RKO (cell line): ENCODE measurements at regions not wholly inside any gene's neighbourhood (a gene's known extent, or its start where the extent isn't known, plus 50 kb on each side); places are given as distances from the start of the nearest gene placed in this dataset.

Experiments
- DNase-seq: peaks from one replicate; pipeline ENCODE4 v3.0.0-alpha.2; 2016; ENCODE audit warnings: low spot score

DNA sequence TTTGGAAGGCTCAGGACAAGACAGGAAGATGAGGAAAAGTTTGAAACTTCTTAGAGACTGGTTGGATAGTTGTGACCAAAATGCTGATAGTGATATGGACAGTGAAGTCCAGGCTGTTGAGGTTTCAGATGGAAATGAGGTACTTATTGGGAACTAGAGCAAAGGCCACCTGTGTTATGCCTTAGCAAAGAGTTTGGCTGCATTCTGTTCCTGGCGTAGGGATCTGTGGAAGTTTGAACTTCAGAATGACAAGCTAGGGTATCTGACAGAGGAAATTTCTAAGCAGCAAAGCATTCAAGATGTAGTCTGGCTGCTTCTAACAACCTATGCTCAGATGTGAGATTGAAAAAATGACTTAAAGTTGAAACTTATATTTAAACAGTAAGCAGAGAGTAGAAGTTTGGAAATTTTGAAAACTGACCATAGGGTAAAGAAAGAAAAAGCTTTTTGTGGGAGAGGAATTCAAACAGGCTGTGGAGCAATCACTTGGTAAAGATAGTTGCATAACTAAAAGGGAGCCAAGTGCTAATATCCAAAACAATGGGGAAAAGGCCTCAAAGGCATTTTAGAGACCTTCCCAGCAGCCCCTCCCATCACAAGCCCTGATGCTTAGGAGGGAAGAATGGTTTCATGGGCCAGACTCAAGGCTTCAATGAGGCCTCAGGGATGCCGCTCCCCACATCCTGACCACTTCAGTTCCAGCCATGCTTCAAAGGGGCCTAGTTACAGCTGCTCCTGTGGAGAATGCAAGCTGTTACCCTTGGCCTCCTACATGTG lies 415.1 kb downstream of the INHBA start:
- DNase-seq, result no peak

- DNase-seq, result no peak
Observed at GRCh38 chr7:41280491-41280890, 422.4 kb downstream of the INHBA start.

GRCh38 chr7:41277561-41277960 lies 425.3 kb downstream of the INHBA start:
- DNase-seq, result no peak

GRCh38 chr7:41275255-41275654 lies 427.6 kb downstream of the INHBA start:
- DNase-seq, result no peak

GRCh38 chr7:41274179-41274578 lies 428.7 kb downstream of the INHBA start:
- DNase-seq, result no peak

- DNase-seq, result no peak
Observed at GRCh38 chr7:41272664-41273063, 430.2 kb downstream of the INHBA start.

- no peak for DNase-seq
Observed at GRCh38 chr7:41268878-41269277, 434.0 kb downstream of the INHBA start.

GRCh38 chr7:41261080-41261479 lies 441.8 kb downstream of the INHBA start:
- no peak for DNase-seq

- no peak for DNase-seq
Observed at GRCh38 chr7:41257660-41258059, 445.2 kb downstream of the INHBA start.

- DNase-seq, result no peak
Observed at GRCh38 chr7:41256186-41256945, 446.5 kb downstream of the INHBA start.

DNA sequence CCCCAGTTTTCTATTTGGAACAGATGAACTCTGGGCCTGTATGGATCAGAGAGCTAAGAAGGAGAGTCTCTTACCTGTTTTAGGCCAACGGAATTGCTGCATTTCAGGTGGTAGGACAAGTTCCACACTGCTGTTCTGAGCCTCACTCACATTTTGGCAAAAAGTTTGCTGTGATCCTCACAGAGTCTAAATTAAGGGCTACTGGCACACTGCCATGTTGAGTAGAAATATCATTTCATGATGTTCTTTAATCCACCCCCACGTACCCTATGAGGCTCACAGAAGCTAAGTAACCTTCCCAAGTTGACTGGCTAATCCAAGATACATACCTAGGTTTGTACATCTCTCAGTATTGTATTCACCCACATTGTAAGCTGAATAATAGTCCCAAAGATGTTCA lies 447.2 kb downstream of the INHBA start:
- DNase-seq, result no peak

- no peak for DNase-seq
Observed at GRCh38 chr7:41255113-41255512, 447.8 kb downstream of the INHBA start.

GRCh38 chr7:41252957-41253356 lies 449.9 kb downstream of the INHBA start:
- no peak for DNase-seq

DNA sequence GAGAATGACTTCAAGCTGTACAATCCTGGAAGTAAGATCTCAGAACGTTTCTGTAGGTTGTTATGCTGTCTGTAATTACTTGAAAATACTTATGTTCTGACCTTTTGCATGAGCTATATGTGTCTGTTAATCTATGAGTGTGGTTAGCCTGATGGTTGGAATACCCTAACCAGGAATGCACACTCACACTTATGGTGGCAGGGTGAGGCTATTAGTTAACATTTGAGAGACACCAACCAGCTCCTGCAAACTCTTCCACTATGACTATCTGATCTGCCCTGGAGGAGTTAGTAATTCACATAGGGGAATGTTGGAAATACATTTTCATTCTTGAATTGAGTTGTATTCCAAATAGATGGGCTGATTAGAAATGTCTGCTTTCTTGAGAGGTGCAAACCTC lies 450.3 kb downstream of the INHBA start:
- DNase-seq, result no peak

DNA sequence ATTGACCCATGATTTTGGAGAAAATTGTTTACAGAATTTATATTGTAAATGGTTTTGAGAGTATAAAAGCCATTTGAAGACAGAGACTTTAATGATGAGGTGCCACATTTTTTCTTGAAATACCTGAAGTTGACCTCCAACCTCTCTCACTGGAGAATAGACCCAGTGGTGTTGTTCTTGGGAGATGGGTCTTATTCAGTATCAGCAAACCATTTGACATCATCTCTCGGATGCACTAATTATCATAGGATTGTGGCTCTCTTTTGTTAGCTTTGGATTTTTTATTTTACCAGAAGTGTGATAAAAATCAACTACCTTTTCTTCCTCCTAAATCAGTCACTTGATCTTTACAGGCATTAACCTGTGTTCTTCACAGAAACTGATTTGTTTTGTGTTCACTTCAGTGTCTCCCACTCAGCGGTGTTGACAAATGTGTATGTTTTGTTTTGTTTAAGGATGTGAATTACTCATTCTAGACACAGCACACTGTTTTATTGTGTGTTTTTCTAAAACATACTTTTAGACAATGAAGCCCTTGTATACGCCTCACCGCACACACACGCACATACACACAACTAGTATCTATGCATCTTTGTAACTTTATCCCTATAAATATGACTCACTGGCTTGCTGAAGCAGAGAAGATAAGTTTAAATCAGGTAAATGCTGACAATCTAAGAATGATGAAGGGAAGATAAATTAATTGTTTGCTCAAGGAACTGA lies 455.6 kb downstream of the INHBA start:
- DNase-seq, result no peak

DNA sequence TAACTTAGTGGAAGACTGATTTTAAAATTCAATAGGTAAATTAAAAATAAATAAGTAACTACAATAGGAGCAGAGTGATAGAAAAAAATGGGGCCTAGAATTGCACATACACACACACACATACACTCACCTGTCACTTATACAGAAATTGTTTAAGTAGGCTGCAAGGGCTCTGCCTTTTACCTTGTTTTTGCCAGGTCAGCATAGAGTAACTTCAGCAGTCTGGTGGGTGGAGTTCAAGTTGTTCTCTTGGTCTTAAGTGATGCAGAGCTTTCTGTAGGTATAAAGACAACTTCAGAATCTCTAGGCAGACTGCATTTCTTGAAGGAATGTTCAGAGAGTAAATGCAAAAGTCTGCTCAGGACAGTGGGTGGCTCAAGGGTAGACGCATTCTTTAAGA lies 457.0 kb downstream of the INHBA start:
- DNase-seq, result no peak

DNA sequence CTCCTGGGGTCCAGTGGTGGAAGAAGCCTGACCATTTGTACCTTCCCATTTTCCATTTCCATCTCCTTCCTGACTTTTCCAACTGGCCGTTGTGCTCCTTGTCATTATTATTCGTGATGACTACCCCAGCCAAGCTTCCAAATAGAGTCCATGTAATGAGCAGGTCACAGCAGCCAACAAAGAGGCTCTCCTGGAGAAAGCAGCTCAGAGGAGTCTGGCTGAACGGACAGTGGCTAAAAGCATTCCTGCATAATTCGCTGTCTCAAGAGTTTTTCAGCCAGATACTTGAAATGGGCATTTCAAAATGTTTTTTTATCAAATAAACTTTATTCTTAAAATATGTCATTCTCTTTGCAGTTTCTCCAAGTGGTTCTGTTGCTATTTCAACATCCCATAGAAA lies 458.6 kb downstream of the INHBA start:
- no peak for DNase-seq

DNA sequence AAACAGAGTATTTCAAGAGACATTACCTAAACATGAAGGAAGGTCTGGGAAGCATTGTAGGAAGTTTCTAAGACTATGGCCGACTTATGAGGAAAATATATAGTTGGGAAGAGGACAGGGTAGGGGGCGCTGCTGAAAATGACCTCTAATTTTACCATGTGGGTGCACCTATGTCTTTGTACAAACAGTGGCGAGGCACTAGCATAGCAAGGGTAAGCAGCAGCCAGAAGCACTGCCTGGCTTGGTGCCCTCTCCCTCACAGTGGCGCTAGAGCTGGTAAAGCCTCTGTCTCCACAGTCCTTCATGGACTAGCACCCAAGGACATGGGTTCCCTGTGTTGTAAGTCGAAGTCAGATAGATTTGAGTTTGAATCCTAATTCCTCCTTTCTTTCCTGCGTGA lies 461.2 kb downstream of the INHBA start:
- no peak for DNase-seq

DNA sequence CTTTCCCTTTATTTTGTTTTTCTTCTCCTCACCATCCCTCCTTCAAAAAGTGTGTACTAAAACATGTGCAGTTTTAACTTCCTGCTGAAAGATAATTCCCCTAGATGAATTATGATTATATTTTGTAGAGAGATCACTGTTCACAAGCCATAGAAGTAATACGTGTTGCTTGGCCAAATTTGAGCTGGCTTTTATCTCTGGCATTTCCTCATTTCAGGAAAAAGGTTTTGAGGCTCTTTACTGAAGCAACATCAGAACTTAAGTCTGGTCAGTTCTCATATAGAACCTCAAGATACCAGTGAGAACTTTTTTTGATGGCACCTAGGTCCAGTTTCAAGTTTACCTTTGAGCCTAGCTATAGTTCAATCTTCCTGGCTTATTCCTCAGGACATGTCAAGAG lies 463.3 kb downstream of the INHBA start:
- no peak for DNase-seq

DNA sequence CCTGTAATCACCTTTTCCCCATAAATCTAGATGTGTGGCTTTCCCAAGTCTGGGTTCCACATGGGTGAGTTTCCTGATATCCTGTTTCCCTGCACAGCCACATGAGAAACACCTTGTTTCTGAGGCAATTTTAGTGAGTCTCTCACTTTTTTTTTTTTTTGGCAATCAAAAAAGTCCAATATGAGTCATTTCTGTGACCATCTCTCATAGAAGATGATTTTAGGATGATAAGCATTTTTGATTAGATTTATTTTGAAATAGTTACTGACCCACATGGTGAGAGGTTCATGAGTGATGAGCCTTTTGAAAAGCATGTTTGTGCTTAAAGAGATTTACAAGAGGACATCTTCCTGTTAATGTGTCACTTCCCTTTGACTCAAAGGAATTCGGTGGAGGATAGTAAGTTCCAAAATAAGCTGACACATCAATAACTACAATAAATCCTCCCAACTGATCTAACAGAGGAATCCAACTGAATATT lies 464.0 kb downstream of the INHBA start:
- peak; percentile 12 for DNase-seq

DNA sequence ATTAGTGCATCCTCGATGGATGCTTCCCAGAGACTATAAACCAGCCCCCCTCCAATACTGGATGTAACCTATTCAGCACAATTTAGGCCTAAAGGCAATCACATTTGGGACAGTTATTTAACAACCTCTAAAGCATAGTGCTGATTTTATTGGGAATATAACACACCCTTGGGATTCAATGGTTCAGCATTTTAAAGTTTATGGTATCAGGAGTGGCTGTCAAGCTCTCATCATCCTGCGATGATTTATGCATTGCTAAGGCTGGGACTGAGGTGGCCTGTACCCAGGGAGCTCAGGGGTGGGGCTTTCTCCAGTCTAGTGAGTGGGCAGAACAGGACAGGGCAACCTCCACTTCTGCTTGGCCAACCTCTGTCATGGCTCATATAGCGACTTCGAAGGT lies 464.9 kb downstream of the INHBA start:
- no peak for DNase-seq

- DNase-seq, result no peak
Observed at GRCh38 chr7:41232086-41232485, 470.8 kb downstream of the INHBA start.
